Sciatic nerve (tissue), 2 donors: ENCODE measurements at regions not wholly inside any gene's neighbourhood (a gene's known extent, or its start where the extent isn't known, plus 50 kb on each side); places are given as distances from the start of the nearest gene placed in this dataset.

Experiments used
- ATAC-seq: fragments of 200-7000 bp; cut with Tn5 transposase; one replicate; pipeline ENCODE4 v1.9.1; 2020; ENCODE audit warnings: mild to moderate bottlenecking, moderate library complexity
- DNase-seq: peaks from one replicate; pipeline ENCODE4 v3.0.0-alpha.2; 2020; ENCODE audit warnings: low spot score
- intact Hi-C: fragments of 100-400 bp; cut with DNase I; formaldehyde crosslinking; loops from one replicate; pipeline ENCODE4 v1.14.2; 2022
- donor health status: DM: no; HTN: no; CAD: no.
- donor health status: DM: no; HTN: no; CAD: no.

- intact Hi-C loops: no loop called here
- DNase-seq (no peak), ATAC-seq (no peak)
These were observed 171.9 kb upstream of the RAB4A start for GRCh38 chr1:229098903-229099578.

DNA sequence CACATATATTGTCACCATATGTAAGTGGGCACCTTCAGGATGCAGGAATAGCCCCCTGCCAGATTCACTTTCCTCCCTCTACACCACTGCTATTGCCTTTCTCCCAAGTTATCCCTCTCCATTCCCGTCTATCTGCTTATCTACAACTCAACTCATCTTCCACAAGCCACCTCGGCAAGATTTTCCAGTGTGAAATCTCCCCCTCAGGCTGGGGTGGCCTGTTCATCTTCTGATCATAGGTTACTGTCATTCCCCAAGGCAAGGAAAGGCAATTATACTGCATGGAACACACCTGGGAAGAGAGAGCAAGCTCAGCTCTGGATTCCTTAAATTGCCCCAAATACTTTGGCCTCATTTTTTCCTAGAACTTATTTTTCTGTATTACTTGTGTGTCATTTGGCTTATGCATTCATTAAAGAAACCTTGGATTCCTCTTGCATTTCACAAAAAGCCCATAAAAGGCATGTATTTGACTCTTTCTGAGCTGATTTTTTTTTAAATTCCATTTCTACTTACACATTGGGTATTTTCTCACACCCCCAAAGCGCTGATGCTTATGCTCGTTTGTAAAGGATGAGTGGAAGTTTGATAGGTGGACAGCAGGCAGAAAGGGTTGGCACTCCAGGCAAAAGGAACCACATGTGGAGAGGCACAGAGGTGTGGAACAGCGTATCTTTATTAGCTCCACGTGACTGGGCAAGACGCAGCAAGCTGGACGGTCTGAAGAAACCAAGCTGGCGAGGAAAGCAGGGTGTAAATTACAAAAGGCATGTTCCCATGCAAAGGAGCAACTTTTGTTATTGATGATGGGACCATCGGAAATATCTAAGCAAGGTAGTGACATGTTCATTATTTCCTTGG lies 169.7 kb upstream of the RAB4A start:
- ATAC-seq: no peak
- DNase-seq: no peak
- intact Hi-C loops: no loop called here

GRCh38 chr1:229102741-229103391 lies 168.0 kb upstream of the RAB4A start:
- intact Hi-C loops: no loop called here
- DNase-seq: no peak
- ATAC-seq: peak; percentile 40

- intact Hi-C loops: no loop called here
- DNase-seq (no peak), ATAC-seq (no peak)
These were observed 166.3 kb upstream of the RAB4A start for GRCh38 chr1:229104654-229105053.

DNA sequence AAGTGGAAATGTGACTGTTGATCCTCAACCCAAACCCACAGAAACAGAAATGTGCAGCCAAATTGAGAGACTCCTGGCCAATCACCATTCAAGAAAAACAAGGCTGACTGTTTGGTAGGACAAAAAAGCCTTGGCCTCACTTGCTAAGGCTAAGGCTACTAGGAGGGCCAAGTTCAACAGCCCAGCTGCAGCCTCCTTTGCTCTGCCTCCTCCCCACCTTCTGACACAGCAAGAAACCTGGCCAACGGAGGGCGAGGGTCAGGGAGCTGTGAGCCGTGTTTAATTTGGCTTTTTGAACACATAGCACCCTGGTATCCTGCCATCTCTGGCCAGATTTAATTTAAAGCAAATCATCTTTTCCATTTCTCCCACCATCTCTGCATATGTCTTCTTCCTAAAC lies 165.8 kb upstream of the RAB4A start:
- no peak for DNase-seq
- peak; percentile 60 for ATAC-seq
- intact Hi-C loops: no loop called here

DNA sequence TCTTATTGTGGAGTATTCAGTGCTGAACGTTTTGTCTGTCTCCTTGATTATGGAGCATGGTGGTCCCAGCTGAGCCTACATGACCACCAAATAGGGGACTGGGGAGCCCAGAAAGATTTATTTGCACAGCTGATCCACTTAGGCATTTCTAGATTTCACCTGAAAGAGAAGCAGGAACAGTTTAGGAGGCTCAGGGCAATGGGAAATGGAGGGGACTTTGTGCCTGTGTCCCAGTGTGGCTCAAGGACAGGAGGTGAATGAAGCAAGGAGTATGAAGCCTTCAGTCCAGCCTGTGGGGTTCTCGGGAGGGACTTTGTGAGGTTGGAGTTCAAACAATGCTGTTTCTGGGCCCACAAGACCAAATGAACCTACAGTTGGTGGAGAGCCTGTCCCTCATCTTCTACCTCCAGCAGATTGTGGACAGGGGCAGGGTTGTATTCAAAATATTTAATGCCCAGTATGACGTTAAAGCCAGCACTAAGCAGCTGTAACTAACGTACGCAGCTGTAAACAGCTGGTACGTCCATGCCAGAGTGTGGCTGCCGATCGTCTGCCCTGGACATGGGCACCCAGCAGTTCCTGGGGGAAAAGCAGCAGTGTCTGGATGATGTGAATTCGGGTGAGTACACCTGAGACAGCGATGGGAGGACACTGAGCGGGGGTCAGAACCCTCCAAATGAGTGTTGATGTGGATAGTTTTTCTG lies 164.9 kb upstream of the RAB4A start:
- ATAC-seq: no peak
- peak; percentile 28 for DNase-seq
- intact Hi-C loops: no loop called here

- no peak for ATAC-seq
- peak; percentile 23 for DNase-seq
- intact Hi-C loops: no loop called here
These were observed 164.3 kb upstream of the RAB4A start for GRCh38 chr1:229106526-229107125.

- intact Hi-C loops: no loop called here
- no peak for ATAC-seq
These were observed 163.6 kb upstream of the RAB4A start for GRCh38 chr1:229107304-229107815.

GRCh38 chr1:229107972-229108371 lies 162.9 kb upstream of the RAB4A start:
- intact Hi-C loops: no loop called here
- ATAC-seq: no peak
- peak; percentile 0 for DNase-seq

More at GRCh38 chr1:229107304-229107815, 163.6 kb upstream of the RAB4A start:
- DNase-seq: peak; percentile 21

DNA sequence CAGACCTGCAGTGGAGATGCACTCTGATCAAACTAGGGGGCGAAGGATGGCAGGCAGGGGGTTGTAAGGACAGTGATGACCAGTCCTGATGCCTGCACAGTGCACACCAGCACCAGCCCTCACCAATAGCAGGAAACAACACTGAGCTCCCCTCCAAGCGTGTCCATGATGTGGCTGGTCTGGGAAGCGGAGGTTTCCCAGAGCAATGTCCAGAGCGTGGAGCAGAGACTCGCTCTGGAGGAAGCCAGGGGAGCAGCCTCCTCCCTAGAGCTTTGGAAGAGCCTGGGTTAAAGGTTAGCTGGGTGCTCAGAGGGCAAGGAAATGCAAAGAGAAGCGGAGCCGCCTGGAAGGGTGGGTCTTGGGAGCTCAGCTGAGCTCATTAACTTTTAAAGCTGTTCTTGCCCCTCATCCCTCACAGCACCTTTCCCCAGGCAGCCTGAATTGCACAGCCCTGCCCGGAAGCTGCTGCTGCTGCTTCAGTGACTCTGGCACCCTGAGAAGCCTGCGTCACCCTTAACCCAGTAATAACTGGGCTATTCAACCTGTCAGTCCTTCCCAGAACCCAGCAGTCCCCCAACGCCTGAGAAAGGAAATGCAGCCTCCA lies 162.2 kb upstream of the RAB4A start:
- intact Hi-C loops: no loop called here
- peak; percentile 35 for ATAC-seq
- no peak for DNase-seq

- DNase-seq: no peak
- intact Hi-C loops: no loop called here
- peak; percentile 56 for ATAC-seq
These were observed 161.6 kb upstream of the RAB4A start for GRCh38 chr1:229109320-229109761.

DNA sequence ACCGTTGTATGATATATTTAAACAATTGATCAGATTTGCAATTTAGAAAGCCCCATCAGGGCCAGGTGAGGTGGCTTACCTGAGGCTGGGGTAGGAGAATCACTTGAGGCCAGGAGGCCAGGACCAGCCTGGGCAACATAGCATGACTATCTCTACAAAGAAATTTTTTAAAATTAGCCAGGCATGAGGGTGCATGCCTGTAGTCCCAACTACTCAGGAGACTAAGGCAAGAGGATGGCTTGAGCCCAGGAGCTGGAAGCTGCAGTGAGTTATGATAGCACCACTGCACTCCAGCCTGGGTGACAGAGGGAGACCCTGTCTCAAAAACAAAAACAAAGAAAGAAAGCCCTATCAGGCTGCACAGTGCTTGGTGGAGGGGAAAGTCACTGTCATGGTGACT lies 159.9 kb upstream of the RAB4A start:
- DNase-seq: no peak
- intact Hi-C loops: no loop called here
- ATAC-seq: no peak

GRCh38 chr1:229111703-229112319 lies 159.1 kb upstream of the RAB4A start:
- DNase-seq: no peak
- intact Hi-C loops: no loop called here

DNA sequence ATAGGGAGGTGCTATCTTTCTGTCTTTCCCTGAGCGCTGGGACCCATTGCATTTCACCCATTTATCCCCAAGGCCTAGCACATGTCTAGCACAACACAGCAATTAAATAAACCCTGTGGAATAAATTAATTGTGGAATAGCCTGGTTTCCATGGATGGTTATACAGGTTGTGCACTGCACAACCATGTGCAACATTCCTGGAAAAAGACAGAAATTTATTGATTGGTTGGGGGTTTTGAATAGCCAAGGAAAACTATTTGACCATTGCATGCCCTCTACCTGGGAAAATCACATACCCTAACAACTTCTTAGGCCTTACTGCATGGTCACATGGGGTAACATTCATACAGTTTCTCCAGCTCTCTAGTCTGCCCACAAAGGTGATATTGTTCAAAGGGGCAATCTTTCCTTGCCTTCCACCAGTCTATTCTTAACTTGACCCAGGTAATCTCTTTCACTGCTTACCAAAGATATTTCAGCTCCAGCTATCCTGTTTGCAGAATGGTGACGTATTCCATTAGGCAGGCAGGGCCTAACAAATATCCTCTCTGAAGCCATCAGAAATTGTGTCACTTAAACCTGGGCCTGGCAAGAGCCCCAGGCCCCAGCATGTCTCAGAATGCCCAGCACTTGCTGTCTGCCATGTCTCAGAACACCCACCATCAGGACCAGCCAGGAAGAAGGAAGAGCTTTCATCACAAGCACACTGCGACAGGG lies 157.9 kb upstream of the RAB4A start:
- ATAC-seq: no peak
- intact Hi-C loops: no loop called here
- DNase-seq: no peak

More at GRCh38 chr1:229111703-229112319, 159.1 kb upstream of the RAB4A start:
- ATAC-seq: no peak

GRCh38 chr1:229114315-229114714 lies 156.6 kb upstream of the RAB4A start:
- ATAC-seq (no peak), DNase-seq (no peak)
- intact Hi-C loops: no loop called here

DNA sequence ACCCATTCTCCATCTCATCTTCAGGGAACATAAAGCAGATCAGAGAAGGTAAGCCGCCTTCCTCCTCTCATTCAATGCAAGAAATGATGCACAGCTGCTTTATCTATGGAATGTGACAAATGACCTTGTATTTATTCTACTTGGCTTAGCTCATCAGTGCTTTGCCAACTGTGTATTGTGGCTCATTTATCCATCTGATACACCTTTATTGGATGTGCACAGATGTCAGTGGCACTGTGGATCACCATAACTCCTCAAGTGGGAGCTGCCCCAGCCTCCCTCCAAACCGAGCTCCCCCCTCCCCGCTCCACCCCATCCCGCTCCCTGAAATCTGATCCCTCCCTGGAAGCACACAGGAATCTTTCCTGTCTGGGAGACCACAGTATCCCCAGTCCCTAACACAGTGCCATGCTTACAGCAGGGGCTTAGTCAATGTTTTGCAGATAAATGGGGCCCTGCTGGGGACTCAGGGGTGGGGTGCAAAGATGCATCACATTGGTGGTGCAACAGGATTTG lies 156.0 kb upstream of the RAB4A start:
- no peak for DNase-seq
- ATAC-seq: no peak
- intact Hi-C loops: no loop called here

DNA sequence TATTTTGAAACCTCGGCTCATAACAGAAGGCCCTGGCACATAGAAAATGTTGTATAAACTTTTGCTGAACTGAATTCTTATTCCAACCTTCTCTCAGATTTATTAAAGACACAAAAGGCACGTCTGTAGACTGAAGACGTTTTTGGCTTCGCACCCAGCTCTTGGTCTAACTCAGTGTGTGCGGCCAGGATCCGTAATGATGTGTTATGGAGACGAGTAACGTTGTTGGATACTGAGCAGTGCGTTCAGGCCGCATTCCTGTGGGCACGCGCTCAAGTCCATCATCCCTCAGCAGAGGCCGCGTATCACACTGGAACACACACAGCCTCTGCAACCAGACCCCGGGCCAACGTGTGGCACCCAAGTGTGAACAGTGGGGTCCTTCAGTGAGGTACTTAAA lies 154.8 kb upstream of the RAB4A start:
- intact Hi-C loops: no loop called here
- no peak for ATAC-seq
- DNase-seq: no peak
